ENCODE measurements at regions not wholly inside any gene's neighbourhood (a gene's known extent, or its start where the extent isn't known, plus 50 kb on each side); places are given as distances from the start of the nearest gene placed in this dataset.

GRCh38 chr5:33232731-33233505, 207.8 kb upstream of the TARS1 start:
- H3K27me3 Mint-ChIP-seq: no peaks in the 10 kb centered on the region

GRCh38 chr5:33235304-33235703, 205.5 kb upstream of the TARS1 start:
- Mint-ChIP-seq H3K4me1 (ENCODE audit: low read depth in 2 of 2) (peaks cover 6% of the 10 kb centered on the region in 2 donors), H3K27me3 (no peaks in the 10 kb centered on the region), H3K36me3 (no peaks in the 10 kb centered on the region), H3K27ac (no peak overlapping the region), H3K9me3 (no peaks in the 10 kb centered on the region), H3K4me3 (no peak overlapping the region)
- ATAC-seq: no peak
- DNase-seq (ENCODE audit: low spot score): no peak

More at GRCh38 chr5:33232731-33233505, 207.8 kb upstream of the TARS1 start:
- ATAC-seq (no peak), DNase-seq (ENCODE audit: low spot score) (no peak)
- H3K9me3 Mint-ChIP-seq: no peaks in the 10 kb centered on the region
- no peaks in the 10 kb centered on the region for H3K36me3 Mint-ChIP-seq
- H3K4me1 Mint-ChIP-seq (ENCODE audit: low read depth in 2 of 2): peaks cover 6% of the 10 kb centered on the region in 2 donors
- H3K4me3 Mint-ChIP-seq: no peak overlapping the region
- no peak overlapping the region for H3K27ac Mint-ChIP-seq

- H3K27ac Mint-ChIP-seq: no peak overlapping the region
- peaks cover 6% of the 10 kb centered on the region in 2 donors for H3K4me1 Mint-ChIP-seq (ENCODE audit: low read depth in 2 of 2)
- ATAC-seq (no peak), DNase-seq (ENCODE audit: low spot score) (no peak)
- no peaks in the 10 kb centered on the region for H3K9me3 Mint-ChIP-seq
- no peaks in the 10 kb centered on the region for H3K36me3 Mint-ChIP-seq
- H3K4me3 Mint-ChIP-seq: no peak overlapping the region
- no peaks in the 10 kb centered on the region for H3K27me3 Mint-ChIP-seq
Measured at GRCh38 chr5:33235824-33236223, 204.9 kb upstream of the TARS1 start.

- Mint-ChIP-seq H3K9me3 (no peaks in the 10 kb centered on the region), H3K27ac (no peak overlapping the region), H3K4me1 (ENCODE audit: low read depth in 2 of 2) (peaks cover 6% of the 10 kb centered on the region in 2 donors), H3K36me3 (no peaks in the 10 kb centered on the region), H3K4me3 (no peak overlapping the region), H3K27me3 (no peaks in the 10 kb centered on the region)
- no peak for DNase-seq (ENCODE audit: low spot score)
- no peak for ATAC-seq
Measured at GRCh38 chr5:33237471-33237870, 203.3 kb upstream of the TARS1 start.

DNA sequence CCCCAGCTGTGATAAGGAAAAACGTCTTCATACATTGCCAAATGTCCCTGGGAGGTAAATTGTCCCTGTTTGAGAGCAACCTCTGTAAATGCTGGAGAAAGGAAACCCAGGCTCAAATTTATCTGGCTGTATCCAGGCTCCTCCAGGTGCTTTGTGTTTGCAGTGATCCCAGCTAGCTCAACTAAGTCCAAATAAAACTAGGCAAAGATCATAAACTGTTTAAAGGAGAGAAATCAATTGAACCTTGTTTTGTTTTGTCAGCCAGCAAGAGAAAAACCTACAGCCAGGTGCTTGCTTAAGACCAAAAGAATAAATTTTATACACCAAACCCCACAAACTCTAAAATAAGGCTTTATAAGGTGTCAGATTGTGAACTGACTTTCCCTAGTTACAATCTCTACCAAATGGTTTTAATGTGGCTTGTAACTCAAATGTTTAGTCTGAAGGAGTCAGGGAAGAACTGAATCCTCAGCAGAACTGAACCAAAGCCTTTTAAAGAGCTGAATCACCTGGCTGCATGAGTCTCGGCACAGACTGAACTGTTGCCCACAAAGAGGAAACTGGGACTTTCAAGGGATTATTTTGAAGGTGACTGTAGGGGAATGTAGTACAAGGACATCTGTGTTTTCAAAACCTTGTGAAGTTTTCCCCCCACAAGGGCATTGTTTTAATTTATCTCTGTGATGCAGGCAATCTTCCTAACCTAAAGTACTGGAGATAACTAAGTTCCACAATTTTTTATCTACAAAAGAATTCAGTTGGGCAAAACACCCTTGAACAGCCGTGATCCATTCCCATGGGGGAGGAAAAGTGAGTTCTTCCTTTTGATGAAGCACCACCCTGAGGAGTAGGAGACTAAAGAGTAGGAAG, 201.7 kb upstream of the TARS1 start:
- peaks cover 6% of the 10 kb centered on the region in 2 donors for H3K4me1 Mint-ChIP-seq (ENCODE audit: low read depth in 2 of 2)
- no peak overlapping the region for H3K4me3 Mint-ChIP-seq
- no peak for ATAC-seq
- H3K27me3 Mint-ChIP-seq: no peaks in the 10 kb centered on the region
- no peaks in the 10 kb centered on the region for H3K36me3 Mint-ChIP-seq
- no peak overlapping the region for H3K27ac Mint-ChIP-seq
- DNase-seq (ENCODE audit: low spot score): no peak
- no peaks in the 10 kb centered on the region for H3K9me3 Mint-ChIP-seq

- DNase-seq (ENCODE audit: low spot score) (no peak), ATAC-seq (no peak)
- H3K9me3 Mint-ChIP-seq: no peaks in the 10 kb centered on the region
- peaks cover 5 to 6% of the 10 kb centered on the region in 2 donors for H3K4me1 Mint-ChIP-seq (ENCODE audit: low read depth in 2 of 2)
- H3K4me3 Mint-ChIP-seq: no peak overlapping the region
- H3K27me3 Mint-ChIP-seq: no peaks in the 10 kb centered on the region
- H3K36me3 Mint-ChIP-seq: no peaks in the 10 kb centered on the region
- no peak overlapping the region for H3K27ac Mint-ChIP-seq
Measured at GRCh38 chr5:33240558-33240957, 200.2 kb upstream of the TARS1 start.

DNA sequence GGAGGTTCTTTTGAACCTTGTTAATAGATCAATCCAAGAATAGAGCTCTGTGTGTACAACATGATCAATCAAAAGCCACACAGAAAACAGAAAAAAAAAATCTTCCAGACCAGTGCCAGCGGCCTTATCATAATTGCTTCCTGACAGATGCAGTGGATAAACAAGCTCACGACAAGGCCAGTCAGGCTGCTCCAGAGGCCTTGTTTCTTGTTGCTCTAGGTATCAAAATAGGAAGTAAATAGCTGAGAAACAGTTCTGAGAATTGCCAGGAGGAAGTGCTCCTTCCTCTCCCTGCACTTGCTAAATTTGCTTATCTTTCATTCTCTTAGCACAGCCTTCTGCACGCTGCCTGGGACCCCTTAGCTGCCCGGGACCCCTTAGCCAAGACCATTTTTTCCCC, 199.0 kb upstream of the TARS1 start:
- Mint-ChIP-seq H3K36me3 (no peaks in the 10 kb centered on the region), H3K27ac (no peak overlapping the region), H3K27me3 (no peaks in the 10 kb centered on the region), H3K9me3 (no peaks in the 10 kb centered on the region), H3K4me3 (no peak overlapping the region), H3K4me1 (ENCODE audit: low read depth in 2 of 2) (no peaks in the 10 kb centered on the region)
- ATAC-seq (no peak), DNase-seq (ENCODE audit: low spot score) (no peak)

- H3K4me3 Mint-ChIP-seq: no peak overlapping the region
- H3K9me3 Mint-ChIP-seq: no peaks in the 10 kb centered on the region
- no peaks in the 10 kb centered on the region for H3K36me3 Mint-ChIP-seq
- no peak for ATAC-seq
- H3K27me3 Mint-ChIP-seq: no peaks in the 10 kb centered on the region
- no peak for DNase-seq (ENCODE audit: low spot score)
- H3K27ac Mint-ChIP-seq: no peak overlapping the region
- no peaks in the 10 kb centered on the region for H3K4me1 Mint-ChIP-seq (ENCODE audit: low read depth in 2 of 2)
Measured at GRCh38 chr5:33242277-33242676, 198.5 kb upstream of the TARS1 start.

DNA sequence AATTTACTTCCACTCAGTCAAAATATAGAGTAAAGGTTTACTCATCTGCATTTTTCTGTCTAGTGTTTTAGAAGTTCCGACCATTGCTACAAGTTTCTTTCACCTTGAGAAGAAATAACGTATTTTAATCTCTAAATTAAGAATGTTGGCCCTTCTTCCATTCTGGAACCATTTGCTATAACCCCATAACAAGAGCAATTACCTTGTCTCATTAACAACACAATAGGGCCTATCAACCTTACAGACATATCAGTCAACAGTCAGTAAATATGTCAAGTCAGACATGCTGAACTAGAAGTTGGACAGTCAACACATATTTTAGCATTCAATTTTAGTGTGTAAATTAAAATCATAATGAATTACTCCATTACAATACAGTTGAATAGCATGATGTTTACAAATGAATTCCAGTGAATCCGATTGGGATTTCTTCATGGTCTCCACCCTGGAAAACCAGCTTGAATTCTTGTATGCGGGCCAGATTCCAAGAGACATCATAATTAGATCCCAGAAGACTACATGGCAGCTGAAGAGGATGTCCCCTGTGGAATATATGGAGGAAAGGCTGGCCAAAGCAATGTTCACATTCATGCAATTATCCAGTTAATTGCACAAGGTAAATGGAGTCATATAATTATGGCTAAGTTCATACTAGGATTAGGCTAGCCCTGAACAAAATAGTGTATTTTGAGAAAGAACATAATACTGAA, 196.2 kb upstream of the TARS1 start:
- DNase-seq (ENCODE audit: low spot score) (no peak), ATAC-seq (no peak)
- no peaks in the 10 kb centered on the region for H3K9me3 Mint-ChIP-seq
- H3K4me3 Mint-ChIP-seq: no peak overlapping the region
- no peaks in the 10 kb centered on the region for H3K36me3 Mint-ChIP-seq
- H3K4me1 Mint-ChIP-seq (ENCODE audit: low read depth in 2 of 2): no peaks in the 10 kb centered on the region
- no peaks in the 10 kb centered on the region for H3K27me3 Mint-ChIP-seq
- no peak overlapping the region for H3K27ac Mint-ChIP-seq

- peaks cover 0 to 2% of the 10 kb centered on the region in 2 donors for H3K27me3 Mint-ChIP-seq
- H3K36me3 Mint-ChIP-seq: no peaks in the 10 kb centered on the region
- no peak for DNase-seq (ENCODE audit: low spot score)
- H3K9me3 Mint-ChIP-seq: peaks cover 3% of the 10 kb centered on the region
- no peak for ATAC-seq
- no peak overlapping the region for H3K27ac Mint-ChIP-seq
- H3K4me3 Mint-ChIP-seq: no peak overlapping the region
- no peaks in the 10 kb centered on the region for H3K4me1 Mint-ChIP-seq (ENCODE audit: low read depth in 2 of 2)
Measured at GRCh38 chr5:33254579-33254978, 186.2 kb upstream of the TARS1 start.

- no peak for DNase-seq (ENCODE audit: low spot score)
- H3K4me1 Mint-ChIP-seq (ENCODE audit: low read depth in 2 of 2): no peaks in the 10 kb centered on the region
Measured at GRCh38 chr5:33257807-33258429, 182.8 kb upstream of the TARS1 start.

DNA sequence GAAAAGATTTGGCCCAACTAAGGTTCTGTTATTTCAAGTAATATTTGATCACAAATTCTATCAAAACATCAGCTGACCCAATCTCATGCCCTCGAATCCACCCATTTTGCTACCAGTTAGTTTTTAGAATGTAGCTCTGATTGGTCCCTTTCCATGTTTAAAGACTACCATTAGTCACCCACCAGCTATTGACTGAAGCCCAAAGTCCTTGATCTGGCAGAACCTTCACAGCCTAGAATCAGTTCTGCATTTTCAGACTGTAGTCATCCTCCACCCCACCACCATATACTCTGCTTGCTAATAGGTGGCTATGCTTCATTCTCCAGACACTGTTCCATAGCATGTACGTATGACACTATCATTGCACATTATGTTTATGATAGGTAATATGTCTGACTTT, 182.2 kb upstream of the TARS1 start:
- H3K27ac Mint-ChIP-seq: no peak overlapping the region
- no peaks in the 10 kb centered on the region for H3K36me3 Mint-ChIP-seq
- H3K4me3 Mint-ChIP-seq: no peak overlapping the region
- DNase-seq (ENCODE audit: low spot score) (no peak), ATAC-seq (no peak)
- peaks cover 3% of the 10 kb centered on the region for H3K9me3 Mint-ChIP-seq
- H3K4me1 Mint-ChIP-seq (ENCODE audit: low read depth in 2 of 2): no peaks in the 10 kb centered on the region
- H3K27me3 Mint-ChIP-seq: no peaks in the 10 kb centered on the region

More at GRCh38 chr5:33257807-33258429, 182.8 kb upstream of the TARS1 start:
- Mint-ChIP-seq H3K27ac (no peak overlapping the region), H3K4me3 (no peak overlapping the region), H3K9me3 (peaks cover 3% of the 10 kb centered on the region), H3K27me3 (no peaks in the 10 kb centered on the region), H3K36me3 (no peaks in the 10 kb centered on the region)
- ATAC-seq: no peak

DNA sequence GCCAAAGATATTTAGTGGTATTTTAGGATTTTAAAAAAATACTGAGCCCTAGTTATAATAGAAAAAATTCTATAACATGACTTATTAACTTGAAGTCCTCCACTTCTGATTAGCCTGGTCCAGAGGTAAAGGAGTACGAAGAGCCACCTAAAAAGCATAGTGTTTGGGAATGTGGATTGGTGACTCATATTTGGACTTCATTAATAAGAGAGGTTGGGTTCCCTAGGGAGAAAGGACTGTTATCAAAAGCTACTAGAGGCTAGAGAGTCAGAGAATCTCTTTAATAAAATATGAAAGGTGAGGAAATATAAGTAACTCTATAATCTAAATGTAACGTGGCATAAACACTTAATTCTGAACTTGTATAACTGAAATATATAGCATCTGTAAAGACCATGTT, 180.7 kb upstream of the TARS1 start:
- H3K36me3 Mint-ChIP-seq: no peaks in the 10 kb centered on the region
- no peak overlapping the region for H3K4me3 Mint-ChIP-seq
- no peak overlapping the region for H3K27ac Mint-ChIP-seq
- H3K9me3 Mint-ChIP-seq: peaks cover 7% of the 10 kb centered on the region
- no peaks in the 10 kb centered on the region for H3K4me1 Mint-ChIP-seq (ENCODE audit: low read depth in 2 of 2)
- ATAC-seq (no peak), DNase-seq (ENCODE audit: low spot score) (no peak)
- no peaks in the 10 kb centered on the region for H3K27me3 Mint-ChIP-seq
